ENCODE measurements at regions not wholly inside any gene's neighbourhood (a gene's known extent, or its start where the extent isn't known, plus 50 kb on each side); places are given as distances from the start of the nearest gene placed in this dataset.

DNA sequence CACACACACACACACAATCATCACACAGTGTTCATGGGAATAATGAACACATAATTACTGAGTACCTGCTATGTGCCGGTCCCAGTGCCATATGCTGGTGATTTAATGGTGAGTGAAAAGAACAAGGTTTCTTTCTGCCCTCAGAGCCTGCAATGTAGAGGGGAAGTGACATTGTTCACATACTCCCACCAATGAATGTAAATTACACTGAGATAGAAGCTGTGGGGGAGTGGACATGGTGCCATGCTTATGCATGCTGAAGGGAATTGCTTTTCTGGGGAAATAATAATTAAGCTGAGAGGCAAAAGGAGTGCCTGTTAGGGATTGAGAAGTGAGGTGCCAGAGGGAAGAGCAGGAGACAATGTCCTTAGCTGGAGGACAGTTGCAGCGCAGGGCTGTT is 175.1 kb downstream of the MFSD1 start (continued):
- no peak for TF ChIP-seq ZNF134 (CRISPR knock-in tag; conservative IDR thresholded peaks at IDR 0.05)
- TF ChIP-seq TAL1 (IDR thresholded peaks at IDR 0.05) = no peak

DNA sequence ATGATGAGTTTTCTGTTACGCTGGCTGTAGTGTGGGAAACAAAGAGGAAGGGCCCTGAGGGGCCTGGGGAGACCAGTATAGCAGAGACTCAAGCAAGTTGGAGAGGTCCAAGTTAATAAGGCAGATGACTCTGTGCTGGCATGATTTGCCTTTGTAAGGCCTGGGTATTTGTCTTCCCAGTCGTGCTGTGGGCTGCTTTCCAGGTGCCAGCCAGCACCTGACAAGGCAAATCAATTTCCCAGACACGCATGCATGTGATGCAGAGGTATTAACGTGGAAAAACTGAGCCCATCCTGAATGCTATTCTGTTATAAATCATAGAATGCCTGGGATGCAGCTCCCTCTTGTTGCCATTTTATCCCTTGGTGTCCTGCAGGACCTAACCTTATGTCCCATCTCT is 175.6 kb downstream of the MFSD1 start:
- Histone ChIP-seq H3K4me3 (no peak overlapping the region), H2AFZ (ENCODE audit: low read depth, low read length) (no peak overlapping the region), H3K9me3 (replicated peaks; ENCODE audit: control insufficient read depth, insufficient read depth, low read depth, low read length) (no peaks in the 10 kb centered on the region), H3K79me2 (ENCODE audit: control insufficient read depth, insufficient read depth, low read length) (no peaks in the 10 kb centered on the region), H4K20me1 (replicated peaks; ENCODE audit: control insufficient read depth, insufficient read depth, low read length) (no peaks in the 10 kb centered on the region), H3K4me2 (ENCODE audit: insufficient read depth, low read length) (no peak overlapping the region), H3K36me3 (ENCODE audit: control insufficient read depth, insufficient read depth, low read length) (no peaks in the 10 kb centered on the region), H3K9ac (ENCODE audit: insufficient read depth in 1 of 2, low read depth in 2 of 2, low read length in 2 of 2) (no peak overlapping the region), H3K4me1 (replicated peaks in 1 of 2; ENCODE audit: control insufficient read depth in 2 of 2, insufficient read depth in 2 of 2, low read length in 2 of 2) (no peaks in the 10 kb centered on the region), H3K27me3 (ENCODE audit: control insufficient read depth in 2 of 2, insufficient read depth in 2 of 2, low read length in 2 of 2) (no peaks in the 10 kb centered on the region), H3K9me1 (ENCODE audit: control insufficient read depth, insufficient read depth, low read length) (no peaks in the 10 kb centered on the region), H3K27ac (ENCODE audit: extremely low read depth, low read depth, low read length) (no peak overlapping the region)
- no TSS peak for BruUV-seq (replicated peaks)
- no peak for DNase-seq (ENCODE audit: extremely low read depth in 1 of 4, low spot score in 3 of 4)
- ChIA-PET POLR2A (no interaction called here), CTCF (ENCODE audit: low intra/inter-chr PET ratio) (no interaction called here)
- in situ Hi-C loops (cut with MboI) = no loop called here
- no peak for ATAC-seq
- no peak for FAIRE-seq
- TF ChIP-seq NONO (IDR thresholded peaks at IDR 0.05; ENCODE audit: low read depth in 2 of 2, low read length in 1 of 2) (no peak), ZNF584 (CRISPR knock-in tag; IDR thresholded peaks at IDR 0.05; ENCODE audit: low read depth) (no peak), RB1 (IDR thresholded peaks at IDR 0.05; ENCODE audit: low read depth) (no peak), TEAD2 (tag; IDR thresholded peaks at IDR 0.05) (no peak), EZH2 (IDR thresholded peaks at IDR 0.05; ENCODE audit: borderline replicate concordance, low read depth, low read length) (no peak), FIP1L1 (IDR thresholded peaks at IDR 0.05; ENCODE audit: low read depth, low read length, poor library complexity, severe bottlenecking) (no peak)
- TF ChIP-seq, protein P1, sequence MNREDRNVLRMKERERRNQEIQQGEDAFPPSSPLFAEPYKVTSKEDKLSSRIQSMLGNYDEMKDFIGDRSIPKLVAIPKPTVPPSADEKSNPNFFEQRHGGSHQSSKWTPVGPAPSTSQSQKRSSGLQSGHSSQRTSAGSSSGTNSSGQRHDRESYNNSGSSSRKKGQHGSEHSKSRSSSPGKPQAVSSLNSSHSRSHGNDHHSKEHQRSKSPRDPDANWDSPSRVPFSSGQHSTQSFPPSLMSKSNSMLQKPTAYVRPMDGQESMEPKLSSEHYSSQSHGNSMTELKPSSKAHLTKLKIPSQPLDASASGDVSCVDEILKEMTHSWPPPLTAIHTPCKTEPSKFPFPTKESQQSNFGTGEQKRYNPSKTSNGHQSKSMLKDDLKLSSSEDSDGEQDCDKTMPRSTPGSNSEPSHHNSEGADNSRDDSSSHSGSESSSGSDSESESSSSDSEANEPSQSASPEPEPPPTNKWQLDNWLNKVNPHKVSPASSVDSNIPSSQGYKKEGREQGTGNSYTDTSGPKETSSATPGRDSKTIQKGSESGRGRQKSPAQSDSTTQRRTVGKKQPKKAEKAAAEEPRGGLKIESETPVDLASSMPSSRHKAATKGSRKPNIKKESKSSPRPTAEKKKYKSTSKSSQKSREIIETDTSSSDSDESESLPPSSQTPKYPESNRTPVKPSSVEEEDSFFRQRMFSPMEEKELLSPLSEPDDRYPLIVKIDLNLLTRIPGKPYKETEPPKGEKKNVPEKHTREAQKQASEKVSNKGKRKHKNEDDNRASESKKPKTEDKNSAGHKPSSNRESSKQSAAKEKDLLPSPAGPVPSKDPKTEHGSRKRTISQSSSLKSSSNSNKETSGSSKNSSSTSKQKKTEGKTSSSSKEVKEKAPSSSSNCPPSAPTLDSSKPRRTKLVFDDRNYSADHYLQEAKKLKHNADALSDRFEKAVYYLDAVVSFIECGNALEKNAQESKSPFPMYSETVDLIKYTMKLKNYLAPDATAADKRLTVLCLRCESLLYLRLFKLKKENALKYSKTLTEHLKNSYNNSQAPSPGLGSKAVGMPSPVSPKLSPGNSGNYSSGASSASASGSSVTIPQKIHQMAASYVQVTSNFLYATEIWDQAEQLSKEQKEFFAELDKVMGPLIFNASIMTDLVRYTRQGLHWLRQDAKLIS (CRISPR knock-in tag; IDR thresholded peaks at IDR 0.05) = no peak
- TF ChIP-seq, protein P2, sequence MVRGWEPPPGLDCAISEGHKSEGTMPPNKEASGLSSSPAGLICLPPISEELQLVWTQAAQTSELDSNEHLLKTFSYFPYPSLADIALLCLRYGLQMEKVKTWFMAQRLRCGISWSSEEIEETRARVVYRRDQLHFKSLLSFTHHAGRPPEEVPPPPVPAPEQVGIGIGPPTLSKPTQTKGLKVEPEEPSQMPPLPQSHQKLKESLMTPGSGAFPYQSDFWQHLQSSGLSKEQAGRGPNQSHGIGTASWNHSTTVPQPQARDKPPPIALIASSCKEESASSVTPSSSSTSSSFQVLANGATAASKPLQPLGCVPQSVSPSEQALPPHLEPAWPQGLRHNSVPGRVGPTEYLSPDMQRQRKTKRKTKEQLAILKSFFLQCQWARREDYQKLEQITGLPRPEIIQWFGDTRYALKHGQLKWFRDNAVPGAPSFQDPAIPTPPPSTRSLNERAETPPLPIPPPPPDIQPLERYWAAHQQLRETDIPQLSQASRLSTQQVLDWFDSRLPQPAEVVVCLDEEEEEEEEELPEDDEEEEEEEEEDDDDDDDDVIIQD (CRISPR knock-in tag; IDR thresholded peaks at IDR 0.05) = no peak
- WGBS (ENCODE audit: insufficient coverage, low coverage, missing lambda C conversion rate) = 0% methylated on average over 4 of the region's 4 CpGs
- intact Hi-C loops (cut with micrococcal nuclease) = no loop called here
